ENCODE measurements at regions not wholly inside any gene's neighbourhood (a gene's known extent, or its start where the extent isn't known, plus 50 kb on each side); places are given as distances from the start of the nearest gene placed in this dataset.
A peak's percentile ranks its signal among the peaks of the same experiment; 100 is the strongest.

DNA sequence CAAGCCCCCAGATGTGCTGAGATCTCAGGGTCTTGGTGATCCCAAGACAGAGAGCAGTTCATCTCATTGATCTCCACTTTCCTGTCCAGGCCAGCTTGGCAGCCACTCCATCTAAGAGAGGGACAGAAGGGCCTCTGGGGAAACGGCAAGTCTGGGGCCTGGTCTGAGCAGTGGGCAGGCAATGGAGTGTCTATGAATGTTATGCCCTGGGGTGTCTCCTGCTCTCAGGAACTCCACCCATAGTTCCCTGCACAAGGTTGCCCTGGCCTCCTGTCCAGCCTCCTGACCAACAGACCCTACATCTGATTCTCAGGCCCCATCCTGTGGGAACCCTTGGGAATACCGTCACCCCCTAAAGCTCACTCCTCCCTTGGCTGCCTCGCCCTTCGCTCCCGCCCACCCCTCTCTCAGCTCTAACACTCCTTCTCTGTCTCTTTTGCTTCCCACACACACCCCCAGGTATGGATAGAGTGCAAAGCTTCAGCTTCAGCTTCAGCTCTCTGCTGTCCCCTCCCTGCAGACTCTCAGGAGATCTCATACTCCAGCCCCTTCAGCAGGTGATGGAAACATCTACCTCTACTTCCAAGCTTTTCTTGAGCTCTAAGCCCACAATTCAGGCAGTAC, 83.0 kb downstream of the HIF1AN start:
- TF ChIP-seq, protein P1, sequence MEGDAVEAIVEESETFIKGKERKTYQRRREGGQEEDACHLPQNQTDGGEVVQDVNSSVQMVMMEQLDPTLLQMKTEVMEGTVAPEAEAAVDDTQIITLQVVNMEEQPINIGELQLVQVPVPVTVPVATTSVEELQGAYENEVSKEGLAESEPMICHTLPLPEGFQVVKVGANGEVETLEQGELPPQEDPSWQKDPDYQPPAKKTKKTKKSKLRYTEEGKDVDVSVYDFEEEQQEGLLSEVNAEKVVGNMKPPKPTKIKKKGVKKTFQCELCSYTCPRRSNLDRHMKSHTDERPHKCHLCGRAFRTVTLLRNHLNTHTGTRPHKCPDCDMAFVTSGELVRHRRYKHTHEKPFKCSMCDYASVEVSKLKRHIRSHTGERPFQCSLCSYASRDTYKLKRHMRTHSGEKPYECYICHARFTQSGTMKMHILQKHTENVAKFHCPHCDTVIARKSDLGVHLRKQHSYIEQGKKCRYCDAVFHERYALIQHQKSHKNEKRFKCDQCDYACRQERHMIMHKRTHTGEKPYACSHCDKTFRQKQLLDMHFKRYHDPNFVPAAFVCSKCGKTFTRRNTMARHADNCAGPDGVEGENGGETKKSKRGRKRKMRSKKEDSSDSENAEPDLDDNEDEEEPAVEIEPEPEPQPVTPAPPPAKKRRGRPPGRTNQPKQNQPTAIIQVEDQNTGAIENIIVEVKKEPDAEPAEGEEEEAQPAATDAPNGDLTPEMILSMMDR (IDR thresholded peaks at IDR 0.05; ENCODE audit: extremely low read depth, missing control alignments) = no peak
- no peak for DNase-seq (ENCODE audit: low spot score)

DNA sequence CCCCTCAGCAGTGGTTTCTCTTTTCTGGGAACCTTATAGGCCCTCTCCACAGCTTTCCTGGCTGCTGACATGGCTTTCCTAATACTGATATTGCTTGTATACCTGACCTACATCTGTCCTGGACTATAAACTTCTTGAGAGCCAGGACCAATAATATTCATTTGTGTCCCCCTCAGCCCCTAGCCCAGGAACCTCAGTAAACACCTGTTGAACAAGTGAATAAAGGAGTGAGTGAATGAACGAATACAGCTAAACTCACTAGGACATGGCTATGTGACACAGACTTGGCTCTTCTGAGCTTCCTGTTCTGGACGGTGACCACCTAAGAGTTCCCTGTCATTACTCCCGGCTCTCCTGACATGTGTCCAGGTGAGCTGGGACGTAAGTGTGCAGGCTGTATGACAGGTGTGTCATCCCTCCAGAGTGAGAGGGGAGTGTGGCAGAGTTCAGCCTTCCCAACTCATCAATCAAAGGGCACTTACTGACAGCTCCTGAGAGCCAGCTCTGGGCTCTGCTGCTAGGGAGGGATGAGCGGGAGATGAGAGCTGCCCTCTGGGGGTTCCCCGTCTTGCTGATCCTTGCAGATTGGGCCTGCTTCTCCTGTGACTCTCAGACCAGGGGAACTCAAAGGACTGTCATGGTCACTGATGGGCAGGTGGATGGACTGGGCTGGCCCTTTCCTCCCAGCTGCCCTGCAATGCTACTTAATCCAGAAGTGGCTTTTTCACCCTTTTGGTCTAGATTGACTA, 84.5 kb downstream of the HIF1AN start:
- TF ChIP-seq, protein P1 (IDR thresholded peaks at IDR 0.05; ENCODE audit: extremely low read depth, missing control alignments) = no peak
- no peak for DNase-seq (ENCODE audit: low spot score)

DNA sequence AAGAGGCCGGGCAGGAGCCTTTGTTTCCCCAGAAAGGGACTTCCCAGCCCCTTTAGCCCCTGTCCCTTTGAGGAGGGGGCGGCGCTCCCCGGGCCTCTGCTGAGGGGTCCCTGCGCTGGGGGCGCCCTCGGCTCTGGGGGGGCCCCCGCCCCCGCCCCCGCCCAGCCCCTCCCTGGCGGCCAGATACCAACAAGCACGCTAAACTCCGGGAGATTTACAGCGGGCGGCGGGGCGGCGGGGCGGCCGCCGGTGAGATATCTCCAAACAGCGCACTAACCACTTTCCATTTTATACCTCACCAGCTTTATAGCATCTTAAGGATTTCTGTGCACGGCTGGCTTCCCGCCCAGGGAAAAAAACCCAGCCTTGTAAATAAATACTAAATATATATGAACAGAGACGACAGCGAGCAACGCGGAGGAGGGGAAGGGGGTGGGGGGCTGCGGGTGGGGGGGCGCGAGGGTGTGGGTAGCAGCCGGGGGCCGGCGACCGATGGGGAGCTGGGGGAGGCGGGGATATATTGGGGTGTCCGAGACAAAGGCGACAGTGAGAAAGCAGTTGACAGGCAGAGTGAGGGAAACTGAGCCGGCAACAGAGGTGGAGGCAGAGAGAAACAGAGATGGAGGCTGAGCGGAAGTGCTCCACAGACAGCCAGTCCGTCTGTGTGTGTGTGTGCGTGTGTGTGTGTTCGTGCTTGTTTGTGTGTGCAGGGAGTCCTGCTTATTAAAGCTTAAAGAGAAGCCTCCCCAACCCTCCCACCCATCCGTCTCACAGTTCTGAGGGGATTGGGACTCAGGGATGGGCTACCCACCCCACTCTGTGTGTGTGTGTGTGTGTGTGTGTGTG, 85.8 kb downstream of the HIF1AN start:
- TF ChIP-seq, protein P1 (IDR thresholded peaks at IDR 0.05; ENCODE audit: extremely low read depth, missing control alignments) = no peak
- peak; percentile 47 for DNase-seq (ENCODE audit: low spot score)

DNA sequence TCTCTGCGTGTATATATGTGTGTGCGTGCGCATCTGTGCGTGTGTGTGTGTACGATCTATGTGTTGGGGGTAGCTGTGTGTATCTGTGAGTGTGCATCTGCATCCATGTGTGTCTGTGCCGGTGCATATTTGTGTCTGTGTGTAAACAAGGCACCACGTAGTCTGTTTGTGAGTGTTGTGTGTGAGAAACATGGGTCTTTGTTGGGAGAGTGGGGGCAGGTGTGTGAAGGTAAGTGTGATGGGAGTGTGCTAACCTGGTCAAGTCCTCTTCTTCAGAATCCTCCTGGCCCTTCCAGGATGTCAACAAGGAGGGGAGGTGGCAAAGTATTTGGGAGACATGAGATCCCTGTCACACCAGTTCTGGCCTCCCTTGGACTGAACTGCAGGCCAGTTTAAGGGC, 87.2 kb downstream of the HIF1AN start:
- DNase-seq (ENCODE audit: low spot score) = no peak
- TF ChIP-seq, protein P1 (IDR thresholded peaks at IDR 0.05; ENCODE audit: extremely low read depth, missing control alignments) = no peak

DNA sequence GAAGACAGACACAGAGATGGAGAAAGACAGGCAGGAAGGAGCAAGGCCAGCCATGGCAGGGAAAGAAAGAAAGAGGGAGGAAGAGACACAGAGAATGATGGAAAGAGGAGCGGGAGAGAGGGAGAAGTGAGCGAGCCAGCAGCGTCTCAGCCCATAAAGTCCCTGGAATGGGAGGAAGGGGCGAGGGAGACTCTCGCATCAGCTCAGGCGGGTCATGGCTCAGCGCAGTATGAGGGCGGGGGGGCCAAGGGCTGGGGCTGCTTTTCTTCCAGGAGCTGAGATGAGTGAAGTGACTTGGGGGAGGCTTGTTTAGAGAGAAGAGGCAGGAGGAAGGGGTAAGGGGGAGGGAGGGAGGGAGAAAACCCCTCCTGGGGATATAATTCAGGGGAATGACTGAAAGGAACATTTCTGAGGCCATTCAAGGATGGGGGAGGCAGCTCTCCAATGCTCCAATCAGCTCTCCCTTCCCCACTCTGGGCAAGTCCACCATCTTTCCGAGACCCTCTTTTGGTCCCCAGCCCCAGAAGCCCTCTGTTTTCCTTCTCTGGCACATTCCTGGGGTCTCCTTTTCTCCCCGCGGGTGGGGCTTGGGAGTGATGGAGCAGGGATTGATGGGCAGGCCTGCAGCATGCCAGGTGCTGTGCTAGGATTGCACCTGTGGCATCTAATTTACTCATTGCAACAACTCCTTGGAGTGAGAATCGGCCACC, 87.9 kb downstream of the HIF1AN start:
- DNase-seq (ENCODE audit: low spot score) = no peak
- TF ChIP-seq, protein P1 (IDR thresholded peaks at IDR 0.05; ENCODE audit: extremely low read depth, missing control alignments) = no peak

DNA sequence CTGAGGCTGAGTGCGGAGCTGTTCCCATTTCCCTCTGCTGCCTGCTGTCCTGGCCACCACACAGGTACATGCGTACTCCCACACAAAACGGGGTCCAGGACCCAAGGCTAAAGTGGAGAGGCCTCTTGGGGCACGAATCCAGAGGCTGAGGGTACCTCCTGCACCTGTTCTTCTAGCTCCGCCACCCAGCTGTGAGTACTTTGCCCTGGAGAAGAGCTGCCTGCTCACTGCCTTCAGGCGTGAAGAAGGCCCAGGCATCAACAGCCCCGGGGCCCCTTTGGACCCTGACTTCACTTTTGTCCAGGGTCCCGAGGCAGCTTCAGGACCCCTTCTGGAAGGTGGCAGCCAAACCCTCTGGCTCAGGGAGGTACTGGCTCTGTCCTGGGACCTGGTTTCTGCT, 88.6 kb downstream of the HIF1AN start:
- no peak for DNase-seq (ENCODE audit: low spot score)
- TF ChIP-seq, protein P1 (IDR thresholded peaks at IDR 0.05; ENCODE audit: extremely low read depth, missing control alignments) = no peak

Measured in GM20000 (cell line).